ENCODE measurements at regions not wholly inside any gene's neighbourhood (a gene's known extent, or its start where the extent isn't known, plus 50 kb on each side); places are given as distances from the start of the nearest gene placed in this dataset.
A peak's percentile ranks its signal among the peaks of the same experiment; 100 is the strongest.
"Not testable (repeated sequence)": the region's sequence is repeated elsewhere in the genome, so short reads cannot be mapped to it uniquely, and the experiment has no call there.

DNA sequence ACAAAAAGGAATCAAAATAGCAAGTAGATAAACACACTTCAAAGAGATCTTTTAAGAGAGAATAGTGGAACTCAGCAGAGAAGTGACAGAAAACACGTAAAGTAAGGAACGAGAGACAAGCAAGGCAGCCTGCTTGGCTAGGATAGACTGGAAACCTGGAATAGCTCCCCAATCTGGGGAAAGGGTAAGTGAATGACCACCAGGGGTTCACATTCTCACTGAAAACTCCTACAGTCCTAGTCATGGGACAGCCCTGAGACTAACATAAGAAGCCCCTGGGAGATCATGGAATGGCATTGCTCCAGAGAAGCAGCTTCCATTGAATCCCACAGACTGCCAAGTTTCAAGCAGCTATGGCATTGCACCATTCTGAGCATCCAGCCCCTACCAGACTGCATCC, 363.6 kb upstream of the ARPP21 start:
- DNase-seq (ENCODE audit: low spot score): no peak

DNA sequence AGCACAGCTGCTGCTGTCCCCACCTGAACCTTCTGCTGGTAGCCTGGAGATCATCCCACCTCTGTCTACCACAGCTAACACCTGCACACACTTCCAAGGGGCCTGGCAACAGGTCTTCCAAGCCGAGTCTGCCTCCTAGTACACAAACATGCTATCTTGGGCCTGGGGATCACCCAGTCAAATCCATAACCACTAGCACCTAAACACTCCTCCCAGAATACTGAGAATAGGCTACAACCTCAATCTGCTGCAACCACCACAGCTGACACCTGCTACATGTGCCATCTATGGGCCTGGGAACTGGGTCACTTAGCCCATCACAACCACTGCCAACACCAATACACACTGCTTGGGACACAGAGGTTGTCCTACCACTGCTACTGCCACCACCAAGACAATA, 362.8 kb upstream of the ARPP21 start:
- DNase-seq (ENCODE audit: low spot score): no peak

DNA sequence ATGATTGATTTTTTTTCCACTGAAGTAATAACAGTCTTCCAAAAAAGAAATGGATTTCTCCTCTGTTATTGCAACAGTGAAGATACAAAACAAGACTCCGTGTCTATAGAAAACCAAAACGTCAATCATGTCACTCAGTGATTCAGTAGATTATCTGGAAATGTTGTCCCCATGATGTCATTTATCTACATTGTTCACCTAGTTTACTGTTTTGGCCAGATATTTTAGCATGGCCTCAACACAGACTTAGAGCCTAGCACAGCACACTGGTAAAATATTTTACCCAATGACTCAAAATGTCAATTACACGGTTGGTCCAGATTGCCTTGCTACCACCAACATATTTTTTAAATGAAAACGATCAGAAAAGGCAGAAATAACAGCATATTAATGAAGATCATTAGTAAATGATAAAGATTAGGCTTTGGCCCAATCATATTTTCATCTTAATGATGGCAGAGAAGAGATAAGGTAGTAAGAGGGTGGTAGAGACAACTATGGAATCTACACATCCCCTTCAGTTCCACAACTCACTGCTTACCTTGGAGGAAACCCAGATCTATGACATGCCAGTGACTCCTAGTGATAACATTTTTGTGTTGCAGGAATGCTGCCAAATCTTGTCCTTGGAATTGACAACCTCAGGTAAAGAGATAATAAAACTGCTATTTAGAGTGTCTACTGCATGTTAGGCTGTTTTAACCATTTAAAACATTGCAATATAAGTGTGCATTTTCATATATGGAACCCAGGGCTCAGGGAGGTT, 347.7 kb upstream of the ARPP21 start:
- DNase-seq (ENCODE audit: low spot score): no peak

GRCh38 chr3:35292568-35292967, 346.8 kb upstream of the ARPP21 start:
- DNase-seq (ENCODE audit: low spot score): no peak

DNA sequence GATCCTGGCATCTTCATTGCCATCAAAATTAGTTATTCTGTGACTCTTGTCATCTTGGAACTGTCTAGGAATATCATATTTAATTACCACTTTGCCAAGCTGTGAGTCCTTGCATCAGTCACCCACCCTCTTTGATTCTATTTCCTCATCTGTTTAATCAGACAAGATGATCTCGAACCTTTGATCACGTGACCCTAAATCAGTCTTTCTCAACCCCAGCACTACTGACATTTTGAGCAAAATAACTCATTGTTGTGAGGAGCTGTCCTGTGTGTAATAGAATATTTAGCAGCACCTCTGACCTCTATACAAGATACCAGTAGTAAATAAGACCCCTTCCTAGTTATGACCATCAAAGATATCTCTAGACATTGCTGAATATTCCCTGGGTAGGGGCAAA, 343.4 kb upstream of the ARPP21 start:
- no peak for DNase-seq (ENCODE audit: low spot score)

DNA sequence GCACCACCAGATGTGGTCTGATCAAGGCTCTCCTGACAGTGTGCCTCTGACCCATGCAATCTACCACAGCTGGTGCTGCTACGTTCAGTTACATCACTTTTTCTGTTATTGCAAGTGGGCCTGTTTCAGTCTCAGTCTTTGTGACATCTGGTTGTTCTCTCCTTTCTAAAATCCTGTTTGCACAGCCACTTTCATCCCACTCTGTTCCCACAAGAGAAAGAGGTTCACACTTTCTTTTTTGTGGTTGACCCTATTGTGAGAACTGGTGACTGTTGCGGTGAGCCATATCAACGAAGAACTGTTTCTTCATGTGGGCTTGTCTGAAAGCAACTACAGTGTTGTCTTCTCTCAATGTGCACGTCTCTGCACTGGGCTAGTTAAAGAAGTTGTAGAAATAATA, 342.8 kb upstream of the ARPP21 start:
- no peak for DNase-seq (ENCODE audit: low spot score)

DNA sequence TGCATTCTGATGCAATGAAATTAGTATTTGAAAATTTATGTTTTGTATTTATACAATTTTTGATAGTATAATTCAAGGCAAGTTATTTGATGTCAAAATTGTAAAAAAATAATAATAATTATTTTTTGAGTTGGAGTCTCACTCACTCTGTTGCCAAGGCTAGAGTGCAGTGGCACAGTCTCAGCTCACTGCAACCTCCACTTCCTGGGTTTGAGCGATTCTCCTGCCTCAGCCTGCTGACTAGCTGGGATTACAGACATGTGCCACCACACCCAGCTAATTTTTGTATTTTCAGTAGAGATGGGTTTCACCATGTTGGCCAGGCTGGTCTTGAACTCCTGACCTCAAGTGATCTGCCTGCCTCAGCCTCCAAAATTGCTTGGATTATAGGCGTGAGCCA, 342.4 kb upstream of the ARPP21 start:
- not testable (repeated sequence) for DNase-seq (ENCODE audit: low spot score)

GRCh38 chr3:35305406-35305805, 333.9 kb upstream of the ARPP21 start:
- DNase-seq (ENCODE audit: low spot score): no peak

DNA sequence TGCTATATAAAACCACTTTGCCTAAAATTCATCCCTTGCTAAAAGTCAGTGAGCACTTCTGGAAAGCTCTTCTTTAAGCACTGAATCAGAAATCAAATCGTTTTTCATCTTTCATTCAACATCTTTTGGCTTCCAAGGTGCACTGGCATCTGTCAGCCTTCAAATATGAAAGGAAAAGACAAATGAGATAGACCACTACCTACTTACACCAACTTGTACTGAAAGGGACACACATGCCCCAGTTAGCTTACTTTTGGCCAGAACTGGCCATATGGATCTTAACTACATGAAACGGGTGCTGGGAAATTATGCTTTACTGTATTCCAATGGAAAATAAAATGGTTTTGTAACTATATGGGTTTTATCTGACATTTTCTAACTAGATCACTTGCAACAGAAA, 332.0 kb upstream of the ARPP21 start:
- DNase-seq (ENCODE audit: low spot score): no peak

- DNase-seq (ENCODE audit: low spot score): not testable (repeated sequence)
These were observed 322.5 kb upstream of the ARPP21 start for GRCh38 chr3:35316841-35317240.

DNA sequence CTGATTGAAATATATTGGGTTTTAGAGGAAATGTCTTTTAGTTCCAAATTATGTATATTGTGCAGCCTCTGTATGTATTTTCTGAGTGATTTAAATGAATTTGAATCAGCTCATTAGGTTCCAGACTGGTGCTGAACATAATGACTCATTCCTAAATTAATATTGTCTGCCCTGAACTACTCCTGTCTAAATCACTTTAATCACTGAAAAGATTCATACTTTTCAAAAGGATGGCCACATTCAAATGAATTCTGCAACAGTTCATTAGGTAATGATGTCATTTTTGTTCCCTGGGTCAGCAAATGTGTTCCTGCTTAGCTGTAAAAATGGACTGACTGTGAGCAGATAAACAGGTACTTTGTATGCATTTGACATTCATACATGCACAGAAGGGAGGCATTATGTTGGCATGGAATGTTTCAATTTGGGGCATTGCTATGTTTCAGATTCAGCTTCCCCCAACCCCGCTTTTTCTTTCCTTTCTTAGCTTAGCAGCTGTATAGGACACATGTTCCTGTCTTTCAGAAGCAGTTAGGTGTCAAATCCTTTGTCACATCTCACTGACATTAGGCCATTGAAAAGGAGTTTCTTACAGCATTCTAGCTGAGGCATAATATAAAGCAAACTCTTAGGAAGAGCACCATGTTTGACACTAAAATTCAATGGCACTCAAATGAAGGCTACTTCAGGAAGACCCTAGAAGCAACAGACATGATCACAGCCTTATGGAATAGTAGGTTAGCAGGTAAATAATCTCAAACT, 318.5 kb upstream of the ARPP21 start:
- DNase-seq (ENCODE audit: low spot score): no peak

DNA sequence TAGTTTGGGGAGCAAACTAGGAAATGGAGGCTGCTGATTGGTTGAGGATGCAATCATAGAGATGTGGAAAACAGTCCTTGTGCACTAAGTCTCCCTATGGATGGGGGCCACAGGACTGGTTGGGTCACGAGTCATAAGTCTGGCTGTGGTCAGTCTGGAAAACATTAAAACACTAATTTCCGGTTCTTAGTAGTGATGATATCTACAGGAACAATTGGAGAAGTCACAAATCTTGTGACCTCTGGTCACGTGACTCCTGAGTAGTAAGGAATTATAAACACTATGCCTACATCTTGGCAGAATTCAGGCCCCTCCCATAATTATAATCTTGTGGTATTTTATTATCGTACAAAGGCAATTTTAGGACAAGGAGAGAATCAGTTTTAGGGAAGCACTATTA, 317.3 kb upstream of the ARPP21 start:
- DNase-seq (ENCODE audit: low spot score): no peak

DNA sequence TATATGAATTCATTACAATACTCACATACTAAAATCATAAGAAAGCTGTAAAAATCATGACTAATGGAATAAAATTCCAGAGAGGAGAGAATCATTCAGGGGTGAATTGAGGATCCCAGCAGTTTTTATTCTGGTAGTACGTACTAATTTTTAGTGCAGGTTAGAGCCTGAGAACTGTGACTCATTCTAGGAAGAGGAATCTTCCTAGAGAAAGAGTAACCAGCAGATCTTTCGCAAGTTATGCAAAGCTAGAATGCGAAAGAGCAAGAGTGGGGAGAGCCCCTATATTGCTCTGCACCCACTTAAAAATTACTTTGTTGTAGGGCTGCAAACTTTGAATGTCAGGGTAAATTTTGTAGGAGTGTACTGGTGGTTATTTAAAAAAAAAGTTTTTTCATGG, 303.6 kb upstream of the ARPP21 start:
- no peak for DNase-seq (ENCODE audit: low spot score)

- no peak for DNase-seq (ENCODE audit: low spot score)
These were observed 302.7 kb upstream of the ARPP21 start for GRCh38 chr3:35336601-35337000.

DNA sequence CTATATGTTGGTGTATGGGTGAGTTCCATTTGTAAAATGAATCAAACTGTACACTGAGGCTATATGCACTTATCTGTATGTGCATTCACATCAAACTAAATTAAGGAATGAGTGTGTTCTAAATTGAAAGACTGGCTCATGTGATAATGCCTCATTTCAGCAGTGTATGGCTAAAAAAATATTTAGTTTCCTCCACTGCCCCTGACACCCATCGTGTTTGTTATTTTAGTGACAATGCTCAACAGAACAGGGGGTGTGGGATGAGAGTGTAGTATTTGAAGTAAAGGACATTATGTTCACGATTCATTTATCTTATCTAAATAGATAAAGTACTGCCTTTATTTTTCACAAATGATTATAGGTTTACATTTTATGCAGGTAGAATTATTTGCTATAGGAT, 301.1 kb upstream of the ARPP21 start:
- DNase-seq (ENCODE audit: low spot score): no peak

DNA sequence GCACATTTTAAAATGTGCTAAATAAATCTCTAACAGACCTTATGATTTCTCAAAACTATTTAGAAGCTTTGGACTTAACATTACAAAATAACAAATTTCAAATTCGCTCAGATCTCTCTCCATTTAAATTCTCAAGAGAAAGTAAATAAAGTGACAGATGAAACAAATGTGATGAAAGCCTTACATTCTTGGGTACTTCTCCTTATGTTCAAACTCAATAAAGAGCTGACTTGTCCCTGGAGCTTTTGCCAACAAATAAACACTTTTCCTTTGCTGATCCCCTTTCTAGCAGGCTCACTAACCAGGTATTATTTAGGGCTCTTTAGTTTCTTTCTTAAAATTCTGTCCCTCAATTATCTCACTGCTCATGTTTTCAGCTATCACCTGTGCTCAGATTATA, 259.1 kb upstream of the ARPP21 start:
- no peak for DNase-seq (ENCODE audit: low spot score)

DNA sequence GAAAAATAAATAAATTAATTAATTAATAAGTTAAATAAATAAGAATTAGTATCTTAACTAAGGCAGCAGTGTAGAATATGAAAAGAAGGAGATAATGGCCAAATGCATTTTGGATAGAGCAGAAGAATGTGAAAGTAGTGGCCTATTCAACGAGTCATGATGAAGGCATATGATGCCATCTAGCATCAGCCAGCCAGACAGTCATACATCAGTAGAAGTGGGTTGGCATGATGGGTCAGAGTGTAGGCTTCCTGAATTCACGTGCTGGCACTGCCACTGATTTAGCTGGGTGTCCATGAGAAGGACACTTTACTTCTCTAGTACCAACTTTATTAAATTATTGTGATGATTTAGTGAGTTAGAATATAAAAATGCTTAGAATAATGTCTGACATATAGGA, 256.1 kb upstream of the ARPP21 start:
- DNase-seq (ENCODE audit: low spot score): no peak

- DNase-seq (ENCODE audit: low spot score): peak; percentile 69
These were observed 255.4 kb upstream of the ARPP21 start for GRCh38 chr3:35383719-35384555.

DNA sequence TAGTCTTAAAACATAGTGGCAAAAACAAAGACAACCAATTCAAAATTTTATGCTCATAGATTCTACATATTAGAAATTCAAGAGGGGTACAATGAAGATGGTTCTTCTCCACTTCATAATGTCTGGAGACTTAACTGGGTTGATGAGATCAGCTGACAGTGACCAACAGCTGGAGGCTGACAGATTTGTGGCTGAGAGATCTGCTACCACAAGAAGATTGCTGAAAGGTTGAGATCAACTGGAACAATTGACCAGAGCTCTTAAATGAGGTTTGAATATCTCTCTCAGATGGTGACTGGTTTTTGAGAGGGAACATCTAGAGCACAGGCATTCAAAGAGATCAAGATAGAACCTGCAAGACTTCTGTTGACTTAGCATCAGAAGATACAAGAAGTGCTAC, 254.1 kb upstream of the ARPP21 start:
- DNase-seq (ENCODE audit: low spot score): no peak

DNA sequence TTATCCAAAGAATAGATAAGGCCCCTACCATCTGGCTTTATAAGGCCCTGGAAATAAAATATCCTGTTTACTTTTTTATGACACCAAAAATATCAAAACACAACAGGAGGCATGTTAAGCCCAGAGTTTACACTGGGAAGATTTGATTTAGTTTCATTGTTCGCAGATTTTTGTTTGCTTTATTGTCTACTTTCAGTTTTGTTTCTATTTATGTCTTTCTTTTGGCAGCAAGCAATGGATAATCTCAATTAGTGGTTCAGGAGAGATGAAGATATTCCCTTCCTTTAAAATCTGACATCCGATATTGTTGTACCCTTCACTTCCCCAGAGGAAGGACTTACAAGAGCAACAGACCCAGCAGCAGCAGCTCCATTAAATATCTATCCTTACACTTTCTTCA, 249.4 kb upstream of the ARPP21 start:
- DNase-seq (ENCODE audit: low spot score): no peak

DNA sequence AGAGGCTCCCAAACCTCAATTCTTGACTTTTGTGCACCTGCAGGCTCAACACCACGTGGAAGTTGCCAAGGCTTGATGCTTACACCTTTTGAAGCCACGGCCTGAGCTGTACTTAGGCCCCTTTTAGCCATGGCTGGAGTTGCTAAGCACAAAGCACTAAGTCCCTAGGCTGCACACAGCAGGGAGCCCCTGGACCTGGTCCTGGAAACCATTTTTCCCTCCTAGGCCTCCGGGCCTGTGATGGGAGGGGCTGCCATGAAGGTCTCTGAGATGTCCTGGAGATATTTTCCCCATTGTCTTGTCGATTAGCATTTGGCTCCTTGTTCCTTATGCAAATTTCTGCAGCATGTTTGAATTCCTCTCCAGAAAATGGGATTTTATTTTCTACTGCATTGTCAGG, 247.1 kb upstream of the ARPP21 start:
- DNase-seq (ENCODE audit: low spot score): no peak

DNA sequence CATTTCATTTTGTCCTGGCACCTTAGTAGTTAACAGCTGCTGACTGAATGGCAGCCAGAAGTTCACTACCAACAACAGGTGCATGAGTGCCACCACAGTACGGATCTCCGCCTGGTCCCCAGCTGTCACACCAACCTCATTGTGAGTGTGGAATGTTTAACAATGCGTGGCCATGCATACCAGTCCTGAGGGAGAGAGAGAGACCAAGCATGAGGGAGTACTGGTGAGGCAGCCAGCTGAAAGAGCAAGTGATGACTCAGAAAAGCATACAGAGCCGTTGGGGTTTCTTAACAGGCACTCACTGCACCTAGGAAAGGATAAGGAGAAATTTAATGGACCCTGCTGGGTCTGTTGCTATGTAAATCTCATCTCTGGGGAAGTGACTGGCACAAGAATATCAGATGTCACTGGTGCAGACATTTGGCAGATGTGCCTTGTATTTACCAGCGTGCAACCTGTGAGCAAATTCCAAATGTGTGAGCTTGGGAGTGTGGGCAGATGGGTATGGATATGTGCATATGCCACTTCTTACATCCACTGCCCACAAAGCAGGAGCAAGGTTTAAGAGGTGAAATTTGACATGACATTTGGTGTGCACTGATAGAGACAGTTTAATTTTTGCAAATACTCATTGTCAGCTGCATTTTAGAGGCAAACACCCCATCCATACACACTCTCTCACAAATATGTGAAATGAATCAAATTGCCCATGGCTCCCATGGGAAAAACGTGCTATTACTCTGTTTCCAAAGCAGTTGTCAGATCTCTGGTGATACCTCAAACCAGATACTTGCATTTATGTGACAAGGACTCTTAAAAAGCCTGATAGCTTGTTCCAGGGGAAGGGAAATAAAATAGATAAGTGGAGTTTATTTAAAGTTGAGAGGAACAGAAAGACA, 245.2 kb upstream of the ARPP21 start:
- DNase-seq (ENCODE audit: low spot score): peak; percentile 53
